Activated B cell treated with CpG ODN at 0.5 μM for 24 hours (primary cell): ENCODE measurements at regions not wholly inside any gene's neighbourhood (a gene's known extent, or its start where the extent isn't known, plus 50 kb on each side); places are given as distances from the start of the nearest gene placed in this dataset.

Experiments
- ATAC-seq: fragments of 200-7000 bp; cut with Tn5 transposase; one replicate; pipeline ENCODE4 v1.10.0; 2021; ENCODE audit warnings: low read depth, mild to moderate bottlenecking, moderate library complexity
- CTCF ChIA-PET: fragments of 350-600 bp; sonication (Branson Sonifier 250); formaldehyde crosslinking; loops from one replicate; lab custom pipeline; 2021; ENCODE audit warnings: antibody characterized with exemption; lab: Charles Lee
- POLR2A ChIA-PET: fragments of 350-600 bp; sonication (Branson Sonifier 250); formaldehyde crosslinking; loops from one replicate; lab custom pipeline; 2021; ENCODE audit warnings: antibody characterized with exemption; lab: Charles Lee
- DNase-seq: peaks from one replicate; pipeline ENCODE4 v3.0.0; 2022
- H3K27ac Mint-ChIP-seq: one replicate; pipeline ENCODE4 v1.8.0; 2020; ENCODE audit warnings: mixed read lengths
- H3K27me3 Mint-ChIP-seq: one replicate; pipeline ENCODE4 v1.8.0; 2021; ENCODE audit warnings: mixed read lengths
- H3K36me3 Mint-ChIP-seq: one replicate; pipeline ENCODE4 v1.8.0; 2021; ENCODE audit warnings: low read depth, mixed read lengths
- H3K4me1 Mint-ChIP-seq: one replicate; pipeline ENCODE4 v1.8.0; 2021; ENCODE audit warnings: mixed read lengths
- H3K4me3 Mint-ChIP-seq: one replicate; pipeline ENCODE4 v1.8.0; 2020; ENCODE audit warnings: mild to moderate bottlenecking, mixed read lengths
- H3K9me3 Mint-ChIP-seq: one replicate; pipeline ENCODE4 v1.8.0; 2020; ENCODE audit warnings: mixed read lengths
- intact Hi-C: fragments of 100-400 bp; cut with micrococcal nuclease; formaldehyde crosslinking; loops from one replicate; pipeline ENCODE4 v1.15.1; 2024
- TF ChIP-seq, protein P1 (sequence below): fragments of 200-600 bp; IDR thresholded peaks from one replicate; pipeline ENCODE4 v1.8.0; 2022; ENCODE audit warnings: antibody characterized with exemption, mild to moderate bottlenecking

DNA sequence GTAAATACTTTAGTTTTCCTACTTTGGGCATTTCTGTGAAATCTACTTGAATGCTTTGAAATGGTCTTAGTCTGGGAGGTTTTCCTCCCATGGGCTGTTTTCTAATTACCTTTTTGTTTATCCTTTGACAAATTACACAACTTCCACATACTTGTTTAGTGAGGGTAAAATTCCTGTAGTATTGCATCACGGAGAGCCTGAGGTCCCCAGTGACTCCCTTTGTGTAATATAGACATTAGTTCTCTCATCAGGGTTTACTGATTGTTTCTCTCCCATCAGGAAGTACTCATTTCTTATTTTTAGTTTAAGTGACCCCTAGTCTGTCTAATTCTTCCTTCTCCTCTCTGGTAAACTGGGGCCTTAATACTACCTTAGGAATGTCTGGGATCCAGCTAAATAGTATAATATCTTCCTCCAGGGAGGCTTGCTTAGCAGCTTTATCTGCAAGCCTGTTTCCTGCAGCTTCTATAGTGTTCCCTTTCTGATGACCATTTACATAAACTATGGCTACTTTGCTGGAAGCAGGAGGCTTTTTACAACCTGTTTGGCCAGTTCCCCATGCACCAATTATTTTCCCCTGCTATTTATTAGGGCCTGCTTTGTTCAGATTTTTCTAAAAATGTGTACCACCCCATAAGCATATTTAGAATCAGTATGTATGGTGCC, 87.2 kb upstream of the XCR1 start:
- TF ChIP-seq, protein P1, sequence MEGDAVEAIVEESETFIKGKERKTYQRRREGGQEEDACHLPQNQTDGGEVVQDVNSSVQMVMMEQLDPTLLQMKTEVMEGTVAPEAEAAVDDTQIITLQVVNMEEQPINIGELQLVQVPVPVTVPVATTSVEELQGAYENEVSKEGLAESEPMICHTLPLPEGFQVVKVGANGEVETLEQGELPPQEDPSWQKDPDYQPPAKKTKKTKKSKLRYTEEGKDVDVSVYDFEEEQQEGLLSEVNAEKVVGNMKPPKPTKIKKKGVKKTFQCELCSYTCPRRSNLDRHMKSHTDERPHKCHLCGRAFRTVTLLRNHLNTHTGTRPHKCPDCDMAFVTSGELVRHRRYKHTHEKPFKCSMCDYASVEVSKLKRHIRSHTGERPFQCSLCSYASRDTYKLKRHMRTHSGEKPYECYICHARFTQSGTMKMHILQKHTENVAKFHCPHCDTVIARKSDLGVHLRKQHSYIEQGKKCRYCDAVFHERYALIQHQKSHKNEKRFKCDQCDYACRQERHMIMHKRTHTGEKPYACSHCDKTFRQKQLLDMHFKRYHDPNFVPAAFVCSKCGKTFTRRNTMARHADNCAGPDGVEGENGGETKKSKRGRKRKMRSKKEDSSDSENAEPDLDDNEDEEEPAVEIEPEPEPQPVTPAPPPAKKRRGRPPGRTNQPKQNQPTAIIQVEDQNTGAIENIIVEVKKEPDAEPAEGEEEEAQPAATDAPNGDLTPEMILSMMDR: no peak
- POLR2A ChIA-PET: no interaction called here
- Mint-ChIP-seq H3K27me3 (no peaks in the 10 kb centered on the region), H3K27ac (no peak overlapping the region), H3K4me3 (no peak overlapping the region), H3K4me1 (peaks cover 12% of the 10 kb centered on the region), H3K36me3 (no peaks in the 10 kb centered on the region), H3K9me3 (no peaks in the 10 kb centered on the region)
- intact Hi-C loops: no loop called here
- DNase-seq: no peak
- no peak for ATAC-seq
- CTCF ChIA-PET: no interaction called here

DNA sequence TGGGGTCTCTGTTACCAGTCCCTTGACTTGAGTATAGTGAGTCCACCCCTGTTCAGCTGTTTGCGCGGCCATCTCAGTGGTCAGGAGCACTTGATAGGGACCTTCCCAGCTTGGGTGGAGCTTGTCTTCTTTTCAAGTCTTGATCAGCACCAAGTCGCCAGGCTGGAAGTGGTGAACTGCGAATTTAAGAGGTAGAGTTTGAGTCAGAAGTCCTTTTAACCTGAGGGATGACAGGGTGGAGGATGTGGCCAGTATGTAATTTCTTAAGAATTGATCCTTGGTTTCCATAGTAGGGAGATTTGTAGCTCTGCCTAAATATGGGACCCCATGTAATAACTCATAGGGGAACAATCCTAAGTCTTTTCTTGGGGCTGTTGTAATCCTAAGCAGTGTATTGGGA, 86.3 kb upstream of the XCR1 start:
- ATAC-seq (no peak), DNase-seq (no peak)
- H3K4me1 Mint-ChIP-seq: peaks cover 19% of the 10 kb centered on the region
- POLR2A ChIA-PET: no interaction called here
- no peaks in the 10 kb centered on the region for H3K36me3 Mint-ChIP-seq
- intact Hi-C loops: no loop called here
- H3K27ac Mint-ChIP-seq: no peak overlapping the region
- H3K4me3 Mint-ChIP-seq: no peak overlapping the region
- no peaks in the 10 kb centered on the region for H3K9me3 Mint-ChIP-seq
- TF ChIP-seq, protein P1: no peak
- CTCF ChIA-PET: no interaction called here
- no peaks in the 10 kb centered on the region for H3K27me3 Mint-ChIP-seq

DNA sequence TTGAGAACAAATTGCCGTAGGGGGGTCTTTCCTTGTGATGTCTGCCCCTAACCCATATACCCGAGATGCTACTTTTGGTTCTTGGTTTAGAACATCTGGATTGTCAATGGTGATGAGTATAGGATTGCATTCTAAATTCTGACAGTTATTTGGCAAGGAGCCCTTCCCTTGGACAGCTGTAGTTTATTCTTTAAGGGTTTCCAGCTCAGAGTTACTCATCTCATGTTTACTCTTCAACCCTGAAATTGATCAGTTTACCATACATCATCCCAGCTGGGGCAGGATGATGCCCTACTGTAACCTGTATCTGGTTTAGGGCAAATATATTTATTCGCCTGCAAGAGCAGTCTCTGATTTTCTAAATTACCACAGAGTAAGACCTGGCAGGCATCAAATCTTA, 85.7 kb upstream of the XCR1 start:
- DNase-seq (no peak), ATAC-seq (no peak)
- Mint-ChIP-seq H3K4me1 (peaks cover 19% of the 10 kb centered on the region), H3K27ac (no peak overlapping the region), H3K9me3 (no peaks in the 10 kb centered on the region), H3K4me3 (no peak overlapping the region), H3K36me3 (no peaks in the 10 kb centered on the region), H3K27me3 (no peaks in the 10 kb centered on the region)
- CTCF ChIA-PET: no interaction called here
- POLR2A ChIA-PET: no interaction called here
- TF ChIP-seq, protein P1: no peak
- intact Hi-C loops: no loop called here

DNA sequence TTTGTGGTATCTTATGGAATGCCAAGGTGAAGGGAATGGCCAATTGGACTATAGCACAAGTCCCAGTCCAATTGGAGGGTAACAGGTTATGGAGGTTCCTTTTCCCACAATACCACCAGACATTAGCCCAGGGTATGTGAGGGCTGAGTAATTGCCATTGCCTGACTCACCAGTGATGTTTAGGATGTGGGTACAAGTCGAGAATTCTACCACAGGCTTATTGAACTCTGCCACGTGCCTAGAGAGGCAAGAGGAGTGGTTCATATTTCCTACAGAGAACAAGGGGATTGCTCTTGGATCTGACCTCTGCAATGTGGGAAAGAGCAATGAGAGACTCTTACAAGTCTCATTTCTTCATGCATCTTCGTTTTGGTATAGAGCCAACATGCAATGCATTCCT, 85.0 kb upstream of the XCR1 start:
- TF ChIP-seq, protein P1: no peak
- no peaks in the 10 kb centered on the region for H3K27me3 Mint-ChIP-seq
- intact Hi-C loops: no loop called here
- H3K36me3 Mint-ChIP-seq: no peaks in the 10 kb centered on the region
- DNase-seq (no peak), ATAC-seq (no peak)
- no peak overlapping the region for H3K4me3 Mint-ChIP-seq
- no peaks in the 10 kb centered on the region for H3K9me3 Mint-ChIP-seq
- ChIA-PET POLR2A (no interaction called here), CTCF (no interaction called here)
- H3K4me1 Mint-ChIP-seq: peaks cover 19% of the 10 kb centered on the region
- H3K27ac Mint-ChIP-seq: no peak overlapping the region

DNA sequence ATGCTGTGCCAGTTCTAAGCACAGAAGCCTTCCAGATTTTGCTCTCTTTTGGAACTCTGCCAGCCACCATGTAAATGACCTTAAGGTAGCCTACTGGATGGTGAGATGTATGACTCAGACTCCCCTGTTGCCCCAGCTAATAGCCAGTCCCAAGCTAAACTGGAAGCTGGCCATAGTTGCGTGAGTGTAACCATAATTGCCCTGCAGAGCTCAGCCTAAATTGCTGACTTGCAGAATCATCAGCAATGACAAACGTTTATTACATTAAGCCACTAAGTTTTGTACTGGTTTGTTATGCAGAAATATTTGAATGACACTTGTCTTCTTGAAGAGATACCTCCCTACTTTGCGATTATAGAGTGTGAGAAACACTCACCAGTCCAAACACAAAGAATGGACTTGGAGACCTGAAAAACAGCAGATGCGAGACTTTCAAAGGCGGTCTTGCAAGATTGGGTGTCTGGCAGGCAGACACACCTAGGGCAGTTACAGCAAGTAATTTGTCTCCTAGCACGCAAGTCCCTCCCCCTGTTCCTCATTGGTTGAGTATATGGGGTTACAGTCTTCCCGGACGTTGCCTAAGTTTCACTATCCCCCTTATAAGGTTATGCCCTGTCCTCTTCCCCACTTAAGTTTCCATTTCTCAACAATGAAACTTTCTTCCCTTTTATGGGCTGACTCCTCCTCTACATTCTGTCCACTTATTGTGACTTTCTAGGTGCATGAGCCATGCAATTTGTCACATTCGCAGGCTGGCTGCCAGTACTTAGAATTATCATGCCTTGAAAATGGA, 83.6 kb upstream of the XCR1 start:
- ChIA-PET CTCF (interaction anchor here (1.1 kb wide), 1 partner anchor 17 kb away, joined by 3 read pairs; no protein-coding TSS in a partner anchor), POLR2A (no interaction called here)
- intact Hi-C loops: no loop called here
- H3K4me1 Mint-ChIP-seq: peaks cover 22% of the 10 kb centered on the region
- no peak overlapping the region for H3K4me3 Mint-ChIP-seq
- DNase-seq (no peak), ATAC-seq (no peak)
- H3K27ac Mint-ChIP-seq: no peak overlapping the region
- TF ChIP-seq, protein P1: no peak
- no peaks in the 10 kb centered on the region for H3K9me3 Mint-ChIP-seq
- H3K36me3 Mint-ChIP-seq: no peaks in the 10 kb centered on the region
- no peaks in the 10 kb centered on the region for H3K27me3 Mint-ChIP-seq
